Stimulated activated CD8-positive, alpha-beta memory T cell treated with anti-CD3 and anti-CD28 coated beads, Interleukin-4, amount 100 ng/mL, for 1 hour (primary cell): ENCODE measurements at regions not wholly inside any gene's neighbourhood (a gene's known extent, or its start where the extent isn't known, plus 50 kb on each side); places are given as distances from the start of the nearest gene placed in this dataset.

Source experiments
- DNase-seq, 2 donors: peaks; one replicate each; pipeline ENCODE4 v3.0.0-alpha.2; 2020; ENCODE audit warnings: low read depth in 2 of 2, low spot score in 1 of 2

DNA sequence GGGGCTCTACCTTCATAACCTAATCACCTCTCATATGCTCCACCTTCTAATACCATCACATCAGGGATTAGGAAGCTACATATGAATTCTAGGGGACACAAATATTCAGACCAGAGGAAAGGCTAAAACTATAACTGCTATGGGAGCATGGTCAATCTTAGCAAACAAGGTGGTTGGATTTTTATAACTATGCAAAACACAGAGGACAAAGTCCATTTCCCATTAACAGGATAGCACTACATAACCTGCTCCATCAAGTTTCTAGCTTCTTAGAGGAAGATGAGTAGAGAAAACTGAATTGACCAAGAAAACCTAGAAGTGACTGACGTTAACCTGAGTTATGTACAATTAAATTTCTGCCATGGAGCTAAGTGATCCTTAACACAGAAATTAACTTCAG lies 398.6 kb downstream of the TBL1XR1 start:
- no peak for DNase-seq

DNA sequence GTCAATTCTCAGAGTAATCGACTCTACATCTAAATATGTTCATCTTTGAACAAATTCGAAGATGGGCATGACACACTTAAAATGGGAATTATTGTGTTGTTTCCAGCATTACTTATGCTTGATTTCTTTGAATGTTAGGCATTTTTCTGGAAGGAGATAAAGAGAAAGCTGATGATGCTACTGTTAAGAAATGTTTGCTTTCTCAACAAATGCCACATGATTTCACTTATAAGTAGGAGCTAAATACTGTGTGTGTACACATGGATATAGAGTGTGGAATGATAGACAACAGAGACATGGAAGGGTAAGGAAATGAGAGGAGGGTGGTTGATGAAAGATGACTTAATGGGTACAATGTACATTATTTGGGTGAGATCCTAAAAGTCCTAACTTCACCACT lies 400.9 kb downstream of the TBL1XR1 start:
- no peak for DNase-seq

DNA sequence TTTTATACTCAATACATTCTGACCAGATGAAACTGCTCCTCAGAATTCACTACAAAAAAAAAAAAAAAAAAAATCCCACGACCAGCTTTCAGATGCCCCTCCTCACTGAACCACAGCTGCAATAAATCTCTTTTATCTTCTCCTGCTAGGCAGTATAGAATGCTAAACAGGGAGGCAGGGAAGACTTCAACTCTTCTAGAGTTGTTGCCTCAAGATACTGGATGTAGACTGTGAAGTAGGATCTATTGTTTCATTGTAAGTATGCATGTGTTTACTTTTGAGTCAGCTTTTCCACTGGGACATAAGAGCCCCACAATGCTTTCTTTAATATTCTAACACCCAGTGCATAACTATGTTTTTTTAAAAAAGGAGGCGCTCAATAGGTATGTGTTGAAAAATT lies 401.4 kb downstream of the TBL1XR1 start:
- DNase-seq, result no peak

DNA sequence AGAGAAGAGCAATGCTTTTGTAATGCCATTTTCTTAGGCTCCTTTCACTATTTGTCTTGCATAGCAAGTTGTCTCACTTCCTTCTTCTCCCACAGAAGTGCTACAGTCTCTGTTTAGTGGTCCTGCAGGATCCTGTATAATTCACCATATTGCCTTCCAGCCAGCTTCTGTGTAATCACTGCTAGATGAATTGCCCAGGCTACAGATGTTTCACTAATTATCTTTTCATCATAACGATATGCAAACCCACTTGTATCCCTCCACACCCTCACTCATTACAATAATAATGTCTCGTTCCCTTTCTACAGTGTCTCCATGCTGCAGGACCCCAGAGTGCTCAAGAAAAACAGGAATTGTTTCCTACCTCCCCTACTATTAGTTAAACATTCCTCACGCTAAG lies 402.9 kb downstream of the TBL1XR1 start:
- DNase-seq, result no peak

DNA sequence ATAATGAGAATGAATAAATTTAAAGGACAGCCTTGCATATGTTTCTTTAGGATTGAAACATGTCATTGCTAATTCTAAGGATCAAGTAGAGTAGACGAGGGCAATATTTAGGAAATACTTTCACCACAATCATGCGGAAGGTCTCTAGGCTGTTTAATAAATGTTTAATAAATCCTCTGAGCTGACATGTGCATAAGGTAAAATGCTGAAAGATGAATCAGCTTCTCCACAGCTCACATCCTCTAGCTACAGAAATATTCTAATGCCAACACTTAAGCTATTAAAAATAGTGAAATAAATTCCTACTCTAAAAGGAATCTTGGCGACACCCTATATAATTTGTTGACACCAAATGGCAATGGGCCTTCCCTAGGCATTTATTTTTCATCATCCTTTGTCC lies 407.3 kb downstream of the TBL1XR1 start:
- DNase-seq, result no peak

DNA sequence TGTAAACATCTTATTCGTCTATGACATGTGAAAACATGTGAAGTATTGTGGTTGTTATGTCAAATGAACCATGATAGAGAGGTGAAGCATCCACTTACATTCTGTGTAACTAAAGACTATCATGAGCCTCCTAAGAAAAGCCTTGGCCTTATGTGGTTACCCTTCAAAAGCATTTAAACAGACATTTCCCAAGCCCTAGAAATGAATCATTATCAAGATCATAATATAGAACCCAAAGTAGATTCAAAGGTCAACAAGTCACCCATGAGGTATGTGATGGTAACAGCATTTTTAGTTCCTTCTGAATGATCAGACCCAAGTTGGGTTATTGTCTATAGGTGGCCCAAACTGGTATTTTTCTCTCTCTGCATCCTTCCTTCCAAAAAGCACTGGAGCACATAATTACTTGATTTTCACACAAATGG lies 408.0 kb downstream of the TBL1XR1 start:
- no peak for DNase-seq

DNA sequence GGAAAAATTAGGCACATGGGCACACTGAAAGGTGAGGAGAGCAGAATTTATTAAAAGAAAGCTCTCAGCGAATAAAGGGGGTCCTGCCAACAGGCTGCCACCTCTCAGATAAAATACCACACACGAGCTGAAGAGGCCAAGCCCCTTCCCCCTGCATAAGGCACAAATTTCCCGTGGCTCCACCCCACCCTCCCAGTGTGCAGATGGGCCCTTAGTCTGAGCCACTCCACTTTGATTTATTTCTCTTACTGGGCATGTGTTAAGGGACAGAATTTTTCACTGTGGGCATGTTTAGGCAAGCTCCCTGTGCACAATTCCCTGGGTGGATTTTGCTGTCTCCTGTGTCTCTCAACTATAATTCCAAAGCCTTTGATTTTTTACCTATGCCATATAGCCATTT lies 409.8 kb downstream of the TBL1XR1 start:
- no peak for DNase-seq

DNA sequence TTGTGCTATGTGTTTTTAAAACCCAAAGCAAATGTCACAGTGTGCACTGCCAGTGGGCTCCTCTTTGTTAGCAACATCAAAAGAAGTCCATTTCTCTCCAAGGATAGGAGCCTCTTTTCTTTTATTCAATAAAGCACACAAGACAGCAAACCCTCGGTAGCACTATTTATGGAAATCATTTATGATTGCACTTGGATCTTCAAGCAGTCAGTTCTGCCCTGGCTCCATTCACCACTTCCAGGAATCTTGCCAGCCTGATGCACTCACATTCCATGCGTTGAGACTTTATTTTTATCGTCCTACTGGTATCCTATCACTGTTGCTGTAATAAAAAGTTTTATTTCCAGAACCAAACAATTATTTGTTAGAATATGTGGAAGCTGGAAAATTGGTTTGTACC lies 412.1 kb downstream of the TBL1XR1 start:
- DNase-seq, result no peak

DNA sequence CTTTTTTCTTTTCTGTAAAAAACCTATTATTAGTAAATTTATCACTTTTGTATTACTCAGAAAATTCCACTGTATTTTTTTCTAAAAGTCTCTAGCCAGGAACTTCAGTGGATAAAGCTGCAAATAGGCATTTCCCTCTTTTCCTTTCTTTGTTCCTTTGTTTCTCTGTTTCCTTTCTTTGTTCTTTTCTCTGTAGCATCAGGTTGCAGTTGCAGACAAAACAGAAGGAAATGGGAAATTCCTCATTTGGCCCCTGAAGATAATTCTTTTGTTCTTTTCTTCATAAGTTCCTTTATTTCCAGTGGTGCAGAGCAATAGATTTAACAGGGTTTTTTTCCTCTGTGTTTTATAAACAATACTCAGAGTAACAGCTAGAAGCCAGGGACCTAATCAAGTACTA lies 416.5 kb downstream of the TBL1XR1 start:
- no peak for DNase-seq

DNA sequence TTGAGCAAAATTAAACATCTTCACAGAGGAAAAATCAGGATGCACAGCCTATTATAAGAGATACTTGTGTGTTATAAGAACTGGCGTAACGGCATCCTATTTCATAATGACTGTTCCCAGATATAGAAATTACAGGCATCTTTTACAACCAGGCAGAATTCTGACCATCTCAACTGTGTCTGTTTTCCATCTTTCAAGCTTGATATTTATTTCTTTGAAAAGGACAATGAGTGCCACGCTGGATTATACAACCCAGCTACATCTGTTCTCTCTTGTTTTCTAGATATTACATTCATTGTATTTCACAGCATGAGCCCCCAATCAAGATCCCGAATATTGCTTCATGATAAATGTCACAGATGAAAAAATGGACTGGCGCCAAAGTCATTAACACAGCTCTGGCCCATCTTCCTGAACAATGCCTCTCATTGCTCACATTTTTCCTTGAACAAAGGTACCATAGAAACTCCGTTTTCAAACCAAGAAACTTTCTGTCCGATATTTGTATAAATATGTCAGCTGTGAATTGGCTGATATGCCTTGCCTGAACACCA lies 420.6 kb downstream of the TBL1XR1 start:
- no peak for DNase-seq

DNA sequence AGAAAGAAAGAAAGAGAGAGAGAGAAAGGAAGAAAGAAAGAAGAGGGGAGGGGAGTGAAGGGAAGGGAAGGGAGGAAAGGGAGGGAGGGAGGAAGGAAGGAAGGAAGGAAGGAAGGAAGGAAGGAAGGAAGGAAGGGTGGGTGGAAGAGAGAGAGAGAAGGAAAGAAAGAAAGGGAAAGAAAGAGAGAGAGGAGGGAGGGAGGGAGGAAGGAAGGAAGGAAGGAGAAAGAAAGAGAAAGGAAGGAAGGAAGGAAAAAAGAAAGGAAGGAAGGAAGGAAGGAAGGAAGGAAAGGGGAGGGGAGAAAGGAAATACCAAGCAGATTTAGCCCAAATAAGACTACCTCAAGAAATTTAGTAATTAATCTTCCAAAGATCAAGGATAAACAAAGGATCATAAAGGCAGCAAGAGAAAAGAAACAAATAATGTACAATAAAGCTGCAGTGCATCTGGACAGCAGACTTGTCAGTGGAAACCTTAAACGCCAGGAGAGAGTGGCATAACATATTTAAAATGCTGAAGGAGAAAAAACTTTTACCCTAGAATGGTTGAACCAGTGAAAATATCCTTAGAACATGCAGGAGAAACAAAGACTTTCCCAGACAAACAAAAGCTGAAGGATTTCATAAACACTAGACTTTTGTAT lies 427.6 kb downstream of the TBL1XR1 start:
- no peak for DNase-seq

DNA sequence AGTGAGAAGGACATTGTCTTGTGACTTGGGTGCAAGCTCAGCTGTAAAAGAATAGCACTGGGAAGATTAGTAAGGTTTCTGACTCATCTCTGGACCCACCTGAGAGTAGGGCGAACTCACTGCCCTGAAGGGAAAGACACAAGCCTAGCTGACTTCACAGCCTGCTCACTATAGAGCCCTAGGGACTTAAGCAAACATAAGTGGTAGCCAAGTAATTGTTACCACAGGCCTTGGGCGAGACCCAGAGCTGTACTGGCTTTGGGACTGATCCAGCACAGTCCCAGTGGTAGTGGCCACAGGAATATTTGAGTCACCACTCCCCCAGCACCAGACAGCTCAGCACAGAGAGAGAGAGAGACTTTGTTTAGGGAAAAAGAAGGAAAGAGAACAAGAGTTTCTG lies 429.9 kb downstream of the TBL1XR1 start:
- DNase-seq, result no peak

DNA sequence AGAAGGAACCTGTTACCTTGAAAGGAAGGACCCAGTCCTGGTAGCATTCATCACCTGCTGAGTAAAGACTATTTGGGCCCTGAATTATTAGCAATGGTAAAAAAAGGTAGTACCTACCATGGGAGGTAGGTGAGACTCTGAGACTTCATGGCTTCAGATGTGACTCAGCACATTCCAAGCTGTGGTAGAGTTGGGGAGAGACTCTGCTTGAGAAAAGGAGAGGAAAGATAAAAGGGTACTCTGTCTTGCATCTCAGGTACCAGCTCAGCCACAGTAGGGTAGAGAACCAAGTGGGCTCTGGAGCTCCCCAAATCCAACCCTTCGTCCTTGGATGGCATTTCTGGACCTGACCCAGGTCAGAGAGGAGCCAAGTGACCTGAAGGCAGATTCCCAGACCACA lies 430.4 kb downstream of the TBL1XR1 start:
- DNase-seq, result no peak

DNA sequence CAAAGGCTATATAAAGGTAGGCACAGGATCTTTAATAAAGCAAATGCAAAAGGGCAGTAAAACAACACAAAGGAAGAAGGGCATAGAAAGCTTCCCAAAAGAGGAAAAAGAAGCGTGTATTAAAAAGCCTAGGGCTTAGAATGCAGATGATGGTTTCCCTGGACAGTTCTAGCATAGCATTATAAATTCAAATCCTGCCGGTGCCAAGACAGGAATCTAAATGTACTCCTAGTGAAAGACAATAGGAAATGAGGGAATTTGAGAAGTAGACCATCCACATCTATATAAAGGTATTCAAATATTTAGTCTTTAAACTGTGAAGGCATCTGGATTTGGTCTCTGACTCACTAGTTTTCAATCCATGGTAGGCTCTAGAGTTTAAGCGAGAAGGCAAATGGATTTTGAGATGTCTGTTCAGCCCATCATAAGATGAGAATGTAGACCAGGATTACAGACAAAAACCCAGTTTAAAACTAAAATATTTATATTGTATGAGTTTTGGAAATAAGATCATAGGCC lies 431.8 kb downstream of the TBL1XR1 start:
- no peak for DNase-seq

DNA sequence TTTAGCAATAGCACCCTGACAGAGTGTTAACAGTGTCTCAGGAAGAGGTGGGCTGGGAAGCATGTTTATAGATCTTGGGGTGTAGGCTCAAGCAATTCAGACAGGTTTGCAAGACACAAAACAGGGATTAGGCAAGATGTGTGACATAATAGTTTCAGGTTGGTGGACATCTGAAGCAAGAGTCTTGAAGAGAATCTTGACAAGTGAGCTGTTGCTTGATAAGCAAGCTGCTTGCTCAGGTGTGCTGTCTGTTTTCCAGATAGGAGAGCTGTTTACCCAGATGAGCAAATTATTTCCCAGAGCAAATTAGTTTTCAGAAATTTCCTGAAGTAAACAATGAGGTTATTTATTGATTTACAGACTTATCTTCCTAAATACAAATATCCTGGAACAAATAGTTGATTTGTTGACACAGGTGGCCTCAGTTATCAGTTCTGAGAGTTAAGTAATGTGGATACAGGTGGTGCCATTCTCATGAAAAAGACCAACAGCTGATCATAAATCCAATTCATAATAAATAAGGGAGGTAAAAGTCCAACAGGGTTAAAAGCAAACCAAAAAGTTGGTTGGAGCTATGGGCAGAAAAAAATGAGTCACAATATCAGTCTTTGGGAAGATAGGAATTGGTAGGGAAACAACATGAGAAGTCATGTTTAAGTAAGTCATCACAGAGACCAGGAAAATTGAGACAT lies 437.3 kb downstream of the TBL1XR1 start:
- DNase-seq, result no peak

DNA sequence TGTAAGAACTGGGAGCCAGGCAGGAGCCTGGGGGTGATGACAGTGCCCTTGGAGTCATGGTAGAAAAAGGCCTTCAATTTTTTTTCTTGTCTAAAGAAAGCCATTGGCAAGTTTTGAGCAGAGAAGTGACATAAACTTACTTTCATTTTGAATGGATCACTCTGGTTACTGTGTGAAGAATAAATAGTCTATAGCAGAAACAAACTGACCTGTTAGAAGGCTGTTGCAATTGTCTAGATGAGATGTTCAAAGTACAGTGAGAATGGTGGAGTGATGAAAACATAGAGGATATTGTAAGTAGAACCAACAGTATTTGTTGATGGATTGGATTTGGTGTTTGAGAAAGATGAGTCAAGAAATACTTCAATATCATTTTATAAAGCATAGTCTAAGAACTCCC lies 439.9 kb downstream of the TBL1XR1 start:
- DNase-seq, result no peak

DNA sequence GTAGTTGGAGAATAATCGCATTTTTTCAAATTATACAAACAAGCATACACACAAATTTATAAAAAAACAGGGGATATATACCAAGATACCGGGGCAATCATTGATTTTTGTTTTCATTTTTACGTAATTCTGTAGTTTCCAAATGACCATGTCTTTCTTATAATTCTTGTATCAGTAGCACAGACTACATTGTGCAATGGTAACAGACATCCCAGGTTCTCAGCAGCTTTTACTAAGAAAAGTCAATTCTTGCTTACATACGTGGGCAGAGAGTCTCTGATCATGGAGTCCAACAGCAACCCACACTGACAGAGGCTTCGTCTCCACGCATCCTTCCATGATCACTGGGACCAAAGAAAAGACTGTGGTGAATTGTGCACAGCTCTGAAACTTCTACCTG lies 441.3 kb downstream of the TBL1XR1 start:
- no peak for DNase-seq

DNA sequence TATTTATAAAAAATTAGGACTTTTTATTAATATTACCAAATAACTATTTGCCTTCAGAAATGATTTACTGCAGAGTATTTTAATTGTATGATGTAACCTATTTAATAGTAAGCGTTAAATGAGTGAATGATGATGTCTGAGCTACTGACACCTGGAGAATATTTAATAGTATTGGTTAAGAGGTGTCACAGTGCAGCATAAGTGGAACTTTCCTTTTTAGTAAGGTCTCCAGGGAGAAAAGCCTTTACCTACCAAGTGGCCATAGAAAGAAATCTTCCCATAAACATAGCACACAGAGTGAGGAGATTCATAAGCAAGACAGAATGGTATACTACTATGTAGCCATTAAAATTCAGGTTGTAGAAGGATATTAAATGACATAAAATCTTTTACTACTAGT lies 441.7 kb downstream of the TBL1XR1 start:
- DNase-seq, result no peak

DNA sequence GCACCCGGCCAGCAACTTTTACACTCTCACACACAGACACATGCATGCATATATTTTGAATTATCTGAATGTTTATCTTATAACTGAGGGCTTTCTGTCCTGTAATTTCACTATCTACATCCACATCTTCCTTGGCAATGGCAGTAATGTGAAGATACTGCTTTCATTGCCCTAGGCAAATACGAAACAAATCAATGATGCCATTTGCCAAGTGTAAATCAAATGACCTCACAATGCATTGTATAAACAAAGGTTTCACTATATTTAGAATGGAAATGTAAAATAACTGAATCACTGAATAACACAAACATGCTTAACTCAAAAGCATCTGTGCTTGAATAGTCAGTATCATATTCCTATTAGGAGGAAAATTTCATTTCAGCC lies 455.6 kb downstream of the TBL1XR1 start:
- no peak for DNase-seq

DNA sequence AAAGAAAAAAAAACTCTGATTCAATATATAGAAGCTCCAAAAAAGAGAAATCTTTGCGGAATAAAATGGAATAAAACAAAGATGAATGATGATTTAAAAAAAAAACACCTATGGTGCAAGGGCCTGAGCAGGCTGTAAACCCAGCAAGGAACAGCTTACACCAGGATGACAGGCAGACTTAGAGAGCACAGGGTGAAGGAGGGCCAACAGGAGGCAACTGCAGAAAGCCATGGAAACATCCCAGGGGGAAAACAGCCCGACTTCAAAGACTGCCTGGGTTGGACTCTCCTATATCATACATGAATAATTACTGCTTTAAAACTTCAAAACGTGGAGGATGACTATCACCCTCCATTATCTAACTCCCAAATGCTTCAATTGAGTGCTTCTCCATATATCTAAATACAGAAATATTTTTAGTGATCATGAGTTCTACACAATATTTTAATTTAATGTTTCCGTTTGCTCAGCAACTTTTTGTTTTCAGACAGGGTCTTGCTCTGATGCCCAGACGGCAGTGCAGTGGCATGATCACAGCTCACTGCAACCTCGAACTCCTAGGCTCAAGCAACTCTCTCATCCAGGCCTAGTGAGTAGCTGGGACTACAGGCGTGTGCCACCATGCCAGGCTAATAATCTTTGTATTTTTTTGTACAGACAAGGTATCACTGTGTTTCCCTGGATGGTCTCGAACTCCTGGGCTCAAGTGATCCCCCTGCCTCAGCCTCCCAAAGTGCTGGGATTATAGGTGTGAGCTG lies 456.2 kb downstream of the TBL1XR1 start:
- DNase-seq, result no peak

DNA sequence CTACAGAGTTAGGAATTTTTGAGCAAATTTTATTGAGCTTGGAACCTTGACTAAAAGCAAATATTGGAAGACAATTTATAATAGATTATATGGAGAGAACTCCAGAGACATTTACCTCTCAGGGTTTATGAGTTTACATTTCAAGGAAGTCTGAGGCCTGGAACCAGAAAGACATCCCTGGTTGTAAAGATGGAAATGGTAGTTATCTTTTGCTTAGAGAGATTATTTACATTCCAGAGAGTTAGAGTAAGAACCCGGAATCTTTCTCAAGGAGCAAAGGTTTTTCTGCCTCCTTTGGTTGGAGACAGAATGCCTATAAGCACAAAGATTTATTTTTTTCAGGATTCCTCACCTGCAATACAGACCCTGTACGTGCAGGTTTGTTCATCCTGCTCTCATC lies 458.1 kb downstream of the TBL1XR1 start:
- no peak for DNase-seq
